HCT116 (cell line): ENCODE measurements at regions not wholly inside any gene's neighbourhood (a gene's known extent, or its start where the extent isn't known, plus 50 kb on each side); places are given as distances from the start of the nearest gene placed in this dataset.

Experiments used
- ATAC-seq: fragments of 200-7000 bp; cut with Tn5 transposase; 2 replicates; pipeline ENCODE4 v1.9.1; 2020; ENCODE audit warnings: mild to moderate bottlenecking, moderate library complexity
- BruUV-seq: library from RNA; stranded (reverse); fragments of 400-500 nt; replicated peaks from 2 replicates; lab custom pipeline; 2021; lab: Mats Ljungman, UMichigan
- CTCF ChIA-PET: fragments of 300-600 bp; sonication (Branson Sonifier 250); formaldehyde crosslinking; loops from one replicate; lab custom pipeline; 2021; ENCODE audit warnings: antibody characterized with exemption; lab: Charles Lee
- POLR2A ChIA-PET: fragments of 300-600, 350-600 bp; sonication (Branson Sonifier 250); formaldehyde crosslinking; loops from one replicate; lab custom pipeline; 2021; ENCODE audit warnings: antibody characterized with exemption; lab: Charles Lee
- RAD21 ChIA-PET, 2 experiments: fragments of 300-600 bp; sonication (Branson Sonifier 250); formaldehyde crosslinking; loops; one replicate each; lab custom pipeline; 2023; ENCODE audit warnings: low total read pairs in 2 of 2; ENCODE audit not compliant: uncharacterized antibody in 2 of 2, unreplicated experiment in 2 of 2, low non-redundant PET in 1 of 2; lab: Charles Lee
- DNase-seq: peaks from one replicate; pipeline ENCODE4 v3.0.0-alpha.2; 2010; ENCODE audit warnings: low read depth, low spot score
- H2AFZ ChIP-seq: fragments of 200-600 bp; shearing (Covaris generic), sonication (generic); 2 replicates; pipeline ENCODE4 v1.6.1; 2017; ENCODE audit warnings: low read depth, mixed run types, mixed read lengths, antibody characterized with exemption, low read length; ENCODE audit not compliant: poor library complexity, severe bottlenecking
- H3K27ac ChIP-seq: 2 replicates; pipeline ENCODE4 v1.5.1; 2012; ENCODE audit warnings: low read depth, low read length
- H3K27me3 ChIP-seq: fragments of 200-600 bp; sonication (generic); 2 replicates; pipeline ENCODE4 v1.6.1; 2016; ENCODE audit warnings: mixed run types, low read length, mixed read lengths; ENCODE audit not compliant: insufficient read depth
- H3K36me3 ChIP-seq, 2 experiments: fragments of 200-500 bp in 1 of 2; fragments of 200-600 bp in 1 of 2; sonication (Bioruptor generic) in 1 of 2; sonication (generic) in 1 of 2; 2 replicates each; pipeline versions ENCODE4 v1.5.1 to v1.6.1; 2014 to 2016; ENCODE audit warnings: low read length in 2 of 2, inconsistent platforms in 1 of 2, mixed read lengths in 1 of 2, mixed run types in 1 of 2; ENCODE audit not compliant: insufficient read depth in 2 of 2, control insufficient read depth in 1 of 2
- H3K4me1 ChIP-seq, 2 experiments: fragments of 200-600 bp in 1 of 2; sonication (generic) in 1 of 2; 2 replicates each; pipeline versions ENCODE4 v1.5.1 to v1.6.1; 2012 to 2017; ENCODE audit warnings: low read length in 2 of 2, inconsistent platforms in 1 of 2, mild to moderate bottlenecking in 1 of 2, mixed read lengths in 1 of 2, mixed run types in 1 of 2, moderate library complexity in 1 of 2; ENCODE audit not compliant: insufficient read depth in 2 of 2, control insufficient read depth in 1 of 2
- H3K4me2 ChIP-seq: fragments of 200-600 bp; sonication (generic); 2 replicates; pipeline ENCODE4 v1.6.1; 2017; ENCODE audit warnings: mixed run types, low read length, mixed read lengths
- H3K4me3 ChIP-seq, 2 experiments: fragments of 200-600 bp in 1 of 2; sonication (generic) in 1 of 2; replicated peaks in 1 of 2; 2 replicates each; pipeline ENCODE4 v1.5.1; 2011 to 2016; ENCODE audit warnings: low read length in 2 of 2, control low read depth in 1 of 2, low read depth in 1 of 2, mild to moderate bottlenecking in 1 of 2, mixed read lengths in 1 of 2, mixed run types in 1 of 2
- H3K79me2 ChIP-seq: fragments of 200-600 bp; sonication (generic); 2 replicates; pipeline ENCODE4 v1.6.1; 2017; ENCODE audit warnings: mild to moderate bottlenecking, mixed run types, low read length, moderate library complexity, mixed read lengths; ENCODE audit not compliant: insufficient read depth
- H3K9ac ChIP-seq: fragments of 200-600 bp; sonication (generic); 2 replicates; pipeline ENCODE4 v1.6.1; 2016; ENCODE audit warnings: low read length, mixed read lengths
- H3K9me2 ChIP-seq: fragments of 200-600 bp; sonication (generic), shearing (Covaris generic); 2 replicates; pipeline ENCODE4 v1.6.1; 2017; ENCODE audit warnings: mixed run types, mild to moderate bottlenecking, moderate library complexity; ENCODE audit not compliant: insufficient read depth
- H3K9me3 ChIP-seq, 2 experiments: fragments of 200-500 bp in 1 of 2; fragments of 200-600 bp in 1 of 2; sonication (Bioruptor generic) in 1 of 2; sonication (generic) in 1 of 2; 2 replicates each; pipeline ENCODE4 v1.6.1; 2014 to 2017; ENCODE audit warnings: low read length in 2 of 2, mixed read lengths in 2 of 2, inconsistent platforms in 1 of 2, low read depth in 1 of 2, mild to moderate bottlenecking in 1 of 2, mixed run types in 1 of 2, moderate library complexity in 1 of 2; ENCODE audit not compliant: control insufficient read depth in 1 of 2, insufficient read depth in 1 of 2
- H4K20me1 ChIP-seq: fragments of 200-600 bp; sonication (generic), shearing (Covaris generic); 2 replicates; pipeline ENCODE4 v1.6.1; 2017; ENCODE audit warnings: mixed run types, mild to moderate bottlenecking, moderate library complexity; ENCODE audit not compliant: insufficient read depth
- CTCF ChIP-seq, 3 experiments: fragments of 200-600 bp in 1 of 3; sonication (generic) in 1 of 3; IDR thresholded peaks in 2 of 3; conservative IDR thresholded peaks in 1 of 3; 2 replicates each; pipeline ENCODE4 v1.5.1; 2012 to 2017; ENCODE audit warnings: low read depth in 2 of 3, low read length in 2 of 3, antibody characterized with exemption in 1 of 3, borderline replicate concordance in 1 of 3, control low read depth in 1 of 3, mild to moderate bottlenecking in 1 of 3, mixed read lengths in 1 of 3, mixed run types in 1 of 3, moderate library complexity in 1 of 3; ENCODE audit not compliant: insufficient read depth in 1 of 3
- EZH2 ChIP-seq: fragments of 200-600 bp; sonication (generic); IDR thresholded peaks from 2 replicates; pipeline ENCODE4 v1.6.1; 2017; ENCODE audit warnings: antibody characterized with exemption, mixed run types
- FOSL1 ChIP-seq: IDR thresholded peaks from 2 replicates; pipeline ENCODE4 v1.6.1; 2012; ENCODE audit warnings: low read depth
- MAX ChIP-seq: IDR thresholded peaks from 2 replicates; pipeline ENCODE4 v1.6.1; 2012
- POLR2A ChIP-seq: IDR thresholded peaks from 2 replicates; pipeline ENCODE4 v1.7.0; 2011; ENCODE audit warnings: borderline replicate concordance; ENCODE audit not compliant: insufficient read depth, insufficient read length; ENCODE audit errors: extremely low read depth
- RAD21 ChIP-seq: IDR thresholded peaks from 2 replicates; pipeline ENCODE4 v1.6.1; 2012; ENCODE audit warnings: low read depth, mild to moderate bottlenecking
- ZBTB33 ChIP-seq: IDR thresholded peaks from 2 replicates; pipeline ENCODE4 v1.6.1; 2011; ENCODE audit warnings: mild to moderate bottlenecking, low read length, moderate library complexity; ENCODE audit not compliant: insufficient replicate concordance; ENCODE audit errors: extremely low read depth
- ZNF274 ChIP-seq: fragments of 200-500 bp; sonication (Bioruptor generic); IDR thresholded peaks from 2 replicates; pipeline ENCODE4 v1.6.1; 2014; ENCODE audit warnings: mild to moderate bottlenecking, low read depth, low read length, inconsistent platforms
- intact Hi-C: fragments of 100-400 bp; cut with micrococcal nuclease; formaldehyde crosslinking; loops from 2 replicates; pipeline ENCODE4 v1.10.0; 2022

- H2AFZ ChIP-seq = no peak overlapping the region
- no peak for ATAC-seq
- no peaks in the 10 kb centered on the region for H3K9me2 ChIP-seq
- CTCF ChIA-PET = no interaction called here
- intact Hi-C loops = no loop called here
- H3K27me3 ChIP-seq = no peaks in the 10 kb centered on the region
- no peak for TF ChIP-seq RAD21
- TF ChIP-seq POLR2A = no peak
- no peak for TF ChIP-seq EZH2
- no peak for TF ChIP-seq FOSL1
- no peak for TF ChIP-seq ZBTB33
- TF ChIP-seq ZNF274 = no peak
- no peak for TF ChIP-seq MAX
- TF ChIP-seq CTCF (IDR thresholded peaks at IDR 0.05 in 2 of 3, conservative IDR thresholded peaks at IDR 0.05 in 1 of 3; ENCODE audit: borderline replicate concordance in 1 of 3, insufficient read depth in 1 of 3, low read depth in 2 of 3, low read length in 2 of 3) = no peak
- TF ChIP-seq, all 23 proteins: peak for 0
- no peaks in the 10 kb centered on the region for H4K20me1 ChIP-seq
- RAD21 ChIA-PET = no interaction called here
- no peaks in the 10 kb centered on the region for H3K36me3 ChIP-seq
- H3K9me3 ChIP-seq = peaks cover 10 to 14% of the 10 kb centered on the region in 2 experiments; a peak in 3 of 4 replicates
- BruUV-seq = no TSS peak
- H3K9ac ChIP-seq = no peak overlapping the region
- POLR2A ChIA-PET = no interaction called here
- no peaks in the 10 kb centered on the region for H3K79me2 ChIP-seq
- H3K4me2 ChIP-seq = no peak overlapping the region
- H3K4me3 ChIP-seq = no peak overlapping the region
- no peak overlapping the region for H3K27ac ChIP-seq
- no peaks in the 10 kb centered on the region for H3K4me1 ChIP-seq
- DNase-seq = no peak
Measured at GRCh38 chr4:60790608-60791007, 409.5 kb upstream of the ADGRL3 start.
